Stimulated activated CD4-positive, alpha-beta T cell treated with anti-CD3 and anti-CD28 coated beads, Interleukin-2, amount 100 ng/mL, for 24 hours (primary cell): ENCODE measurements at regions not wholly inside any gene's neighbourhood (a gene's known extent, or its start where the extent isn't known, plus 50 kb on each side); places are given as distances from the start of the nearest gene placed in this dataset.

Experiments
- DNase-seq, 2 donors: peaks; one replicate each; pipeline ENCODE4 v3.0.0-alpha.2; 2020

GRCh38 chr3:22236490-22237270, 485.7 kb upstream of the ZNF385D start:
- no peak for DNase-seq

GRCh38 chr3:22239011-22239410, 488.0 kb upstream of the ZNF385D start:
- no peak for DNase-seq

- DNase-seq: no peak
Measured at GRCh38 chr3:22241110-22241509, 490.1 kb upstream of the ZNF385D start.

GRCh38 chr3:22244761-22245521, 493.9 kb upstream of the ZNF385D start:
- DNase-seq: no peak

- DNase-seq: no peak
Measured at GRCh38 chr3:22245811-22246583, 495.0 kb upstream of the ZNF385D start.

- no peak for DNase-seq
Measured at GRCh38 chr3:22249658-22250057, 498.6 kb upstream of the ZNF385D start.

- no peak for DNase-seq
Measured at GRCh38 chr3:22257252-22257651, 506.2 kb upstream of the ZNF385D start.

- DNase-seq: no peak
Measured at GRCh38 chr3:22262386-22262785, 511.4 kb upstream of the ZNF385D start.

- DNase-seq: no peak
Measured at GRCh38 chr3:22263042-22263441, 512.0 kb upstream of the ZNF385D start.

GRCh38 chr3:22265403-22265802, 514.4 kb upstream of the ZNF385D start:
- DNase-seq: no peak

- DNase-seq: no peak
Measured at GRCh38 chr3:22269831-22270230, 518.8 kb upstream of the ZNF385D start.

GRCh38 chr3:22276351-22276750, 525.3 kb upstream of the ZNF385D start:
- no peak for DNase-seq

- no peak for DNase-seq
Measured at GRCh38 chr3:22284559-22284958, 533.5 kb upstream of the ZNF385D start.

- DNase-seq: no peak
Measured at GRCh38 chr3:22288756-22289155, 537.7 kb upstream of the ZNF385D start.

GRCh38 chr3:22292681-22293080, 541.7 kb upstream of the ZNF385D start:
- DNase-seq: no peak

- DNase-seq: no peak
Measured at GRCh38 chr3:22296601-22297000, 545.6 kb upstream of the ZNF385D start.

GRCh38 chr3:22297436-22297835, 546.4 kb upstream of the ZNF385D start:
- DNase-seq: no peak

GRCh38 chr3:22306454-22306853, 555.4 kb upstream of the ZNF385D start:
- DNase-seq: no peak

- DNase-seq: no peak
Measured at GRCh38 chr3:22308871-22309270, 557.9 kb upstream of the ZNF385D start.

GRCh38 chr3:22315925-22316324, 564.9 kb upstream of the ZNF385D start:
- no peak for DNase-seq

- DNase-seq: no peak
Measured at GRCh38 chr3:22318325-22318724, 567.3 kb upstream of the ZNF385D start.

GRCh38 chr3:22319446-22319845, 568.4 kb upstream of the ZNF385D start:
- no peak for DNase-seq

GRCh38 chr3:22322861-22323260, 571.9 kb upstream of the ZNF385D start:
- DNase-seq: no peak

GRCh38 chr3:22326305-22326704, 575.3 kb upstream of the ZNF385D start:
- DNase-seq: no peak
